ENCODE measurements at regions not wholly inside any gene's neighbourhood (a gene's known extent, or its start where the extent isn't known, plus 50 kb on each side); places are given as distances from the start of the nearest gene placed in this dataset.

DNA sequence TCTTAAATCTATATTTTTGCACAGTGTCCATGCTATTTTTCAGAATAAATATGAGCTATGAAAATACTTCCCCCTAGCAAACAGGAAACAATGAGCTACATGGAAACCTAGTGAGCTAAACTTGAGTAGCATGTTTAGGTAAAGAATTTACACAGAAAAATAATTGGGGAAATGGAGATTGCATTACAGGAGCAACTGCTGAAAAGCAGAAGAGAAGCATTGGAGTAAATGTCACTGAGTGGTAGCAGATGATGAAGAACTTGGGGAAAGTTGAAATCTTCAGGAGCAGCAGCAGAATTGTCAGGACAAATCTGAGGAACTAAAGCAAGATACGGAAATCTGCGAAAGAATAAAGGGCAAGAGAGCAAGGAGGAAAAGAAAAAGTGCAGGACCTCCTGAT, 610.3 kb downstream of the TLE1 start (continued):
- TF ChIP-seq, protein P1, sequence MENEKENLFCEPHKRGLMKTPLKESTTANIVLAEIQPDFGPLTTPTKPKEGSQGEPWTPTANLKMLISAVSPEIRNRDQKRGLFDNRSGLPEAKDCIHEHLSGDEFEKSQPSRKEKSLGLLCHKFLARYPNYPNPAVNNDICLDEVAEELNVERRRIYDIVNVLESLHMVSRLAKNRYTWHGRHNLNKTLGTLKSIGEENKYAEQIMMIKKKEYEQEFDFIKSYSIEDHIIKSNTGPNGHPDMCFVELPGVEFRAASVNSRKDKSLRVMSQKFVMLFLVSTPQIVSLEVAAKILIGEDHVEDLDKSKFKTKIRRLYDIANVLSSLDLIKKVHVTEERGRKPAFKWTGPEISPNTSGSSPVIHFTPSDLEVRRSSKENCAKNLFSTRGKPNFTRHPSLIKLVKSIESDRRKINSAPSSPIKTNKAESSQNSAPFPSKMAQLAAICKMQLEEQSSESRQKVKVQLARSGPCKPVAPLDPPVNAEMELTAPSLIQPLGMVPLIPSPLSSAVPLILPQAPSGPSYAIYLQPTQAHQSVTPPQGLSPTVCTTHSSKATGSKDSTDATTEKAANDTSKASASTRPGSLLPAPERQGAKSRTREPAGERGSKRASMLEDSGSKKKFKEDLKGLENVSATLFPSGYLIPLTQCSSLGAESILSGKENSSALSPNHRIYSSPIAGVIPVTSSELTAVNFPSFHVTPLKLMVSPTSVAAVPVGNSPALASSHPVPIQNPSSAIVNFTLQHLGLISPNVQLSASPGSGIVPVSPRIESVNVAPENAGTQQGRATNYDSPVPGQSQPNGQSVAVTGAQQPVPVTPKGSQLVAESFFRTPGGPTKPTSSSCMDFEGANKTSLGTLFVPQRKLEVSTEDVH (IDR thresholded peaks at IDR 0.05; ENCODE audit: low read depth, partially characterized antibody) = no peak
- no peak for TF ChIP-seq RUNX3 (IDR thresholded peaks at IDR 0.05; ENCODE audit: low read length)

DNA sequence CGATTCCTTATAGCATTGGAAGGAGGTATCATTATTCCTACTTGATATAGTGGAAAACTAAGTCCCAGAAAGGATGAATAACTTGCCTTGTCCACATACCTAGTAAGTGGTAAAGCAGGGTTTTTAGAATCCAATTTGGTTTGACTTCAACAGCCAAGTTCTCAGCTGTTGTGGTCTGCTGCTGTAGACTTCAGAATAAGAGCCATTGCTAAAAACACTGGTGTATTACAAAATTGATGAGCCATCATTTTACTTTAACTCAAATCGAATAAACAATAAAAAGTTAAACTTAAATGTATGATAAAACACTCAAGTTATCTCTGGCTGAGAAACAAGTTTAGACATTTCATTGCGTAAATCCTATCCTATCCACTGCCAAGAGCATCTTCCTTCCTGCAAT, 610.8 kb downstream of the TLE1 start:
- intact Hi-C loops (cut with micrococcal nuclease; ENCODE audit: unreplicated experiment) (no loop called here), in situ Hi-C loops (cut with MboI) (no loop called here)
- ChIA-PET RAD21 (ENCODE audit: unreplicated experiment) (no interaction called here), POLR2A (no interaction called here), CTCF (no interaction called here), SMC1A (ENCODE audit: uncharacterized antibody, unreplicated experiment) (no interaction called here)
- Histone ChIP-seq H3K9me3 (replicated peaks; ENCODE audit: control insufficient read depth, insufficient read depth, low read length) (no peaks in the 10 kb centered on the region), H3K4me2 (ENCODE audit: control insufficient read depth, insufficient read depth) (no peak overlapping the region), H3K79me2 (ENCODE audit: control insufficient read depth, insufficient read depth, low read length) (no peaks in the 10 kb centered on the region), H3K27ac (ENCODE audit: control insufficient read depth, insufficient read depth) (no peak overlapping the region), H3K4me1 (ENCODE audit: control insufficient read depth, insufficient read depth, low read length) (no peaks in the 10 kb centered on the region), H4K20me1 (ENCODE audit: control insufficient read depth, insufficient read depth) (no peaks in the 10 kb centered on the region), H3K9ac (ENCODE audit: control insufficient read depth, insufficient read depth, low read length) (no peak overlapping the region), H2AFZ (ENCODE audit: control insufficient read depth, low read depth, low read length) (no peak overlapping the region), H3K36me3 (ENCODE audit: control insufficient read depth in 2 of 2, insufficient read depth in 2 of 2, low read length in 1 of 2) (no peaks in the 10 kb centered on the region), H3K27me3 (replicated peaks in 1 of 2; ENCODE audit: control insufficient read depth in 2 of 2, insufficient read depth in 2 of 2, low read length in 1 of 2) (no peaks in the 10 kb centered on the region), H3K4me3 (no peak overlapping the region)
- no peak for DNase-seq (ENCODE audit: low read depth, low spot score)
- no peak for ATAC-seq
- BruUV-seq (replicated peaks) = no TSS peak
- WGBS (ENCODE audit: insufficient coverage, insufficient replicate concordance, low lambda C conversion rate, missing lambda C conversion rate) = 30% methylated on average over 3 of the region's 3 CpGs
- no peak for FAIRE-seq
- no peak for TF ChIP-seq RFX5 (IDR thresholded peaks at IDR 0.05; ENCODE audit: low read depth, low read length)
- TF ChIP-seq SUPT20H (IDR thresholded peaks at IDR 0.05; ENCODE audit: borderline replicate concordance, control insufficient read depth, low read depth, low read length) = no peak
- TF ChIP-seq, protein P2, sequence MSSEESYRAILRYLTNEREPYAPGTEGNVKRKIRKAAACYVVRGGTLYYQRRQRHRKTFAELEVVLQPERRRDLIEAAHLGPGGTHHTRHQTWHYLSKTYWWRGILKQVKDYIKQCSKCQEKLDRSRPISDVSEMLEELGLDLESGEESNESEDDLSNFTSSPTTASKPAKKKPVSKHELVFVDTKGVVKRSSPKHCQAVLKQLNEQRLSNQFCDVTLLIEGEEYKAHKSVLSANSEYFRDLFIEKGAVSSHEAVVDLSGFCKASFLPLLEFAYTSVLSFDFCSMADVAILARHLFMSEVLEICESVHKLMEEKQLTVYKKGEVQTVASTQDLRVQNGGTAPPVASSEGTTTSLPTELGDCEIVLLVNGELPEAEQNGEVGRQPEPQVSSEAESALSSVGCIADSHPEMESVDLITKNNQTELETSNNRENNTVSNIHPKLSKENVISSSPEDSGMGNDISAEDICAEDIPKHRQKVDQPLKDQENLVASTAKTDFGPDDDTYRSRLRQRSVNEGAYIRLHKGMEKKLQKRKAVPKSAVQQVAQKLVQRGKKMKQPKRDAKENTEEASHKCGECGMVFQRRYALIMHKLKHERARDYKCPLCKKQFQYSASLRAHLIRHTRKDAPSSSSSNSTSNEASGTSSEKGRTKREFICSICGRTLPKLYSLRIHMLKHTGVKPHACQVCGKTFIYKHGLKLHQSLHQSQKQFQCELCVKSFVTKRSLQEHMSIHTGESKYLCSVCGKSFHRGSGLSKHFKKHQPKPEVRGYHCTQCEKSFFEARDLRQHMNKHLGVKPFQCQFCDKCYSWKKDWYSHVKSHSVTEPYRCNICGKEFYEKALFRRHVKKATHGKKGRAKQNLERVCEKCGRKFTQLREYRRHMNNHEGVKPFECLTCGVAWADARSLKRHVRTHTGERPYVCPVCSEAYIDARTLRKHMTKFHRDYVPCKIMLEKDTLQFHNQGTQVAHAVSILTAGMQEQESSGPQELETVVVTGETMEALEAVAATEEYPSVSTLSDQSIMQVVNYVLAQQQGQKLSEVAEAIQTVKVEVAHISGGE (CRISPR knock-in tag; IDR thresholded peaks at IDR 0.05) = no peak
- no peak for TF ChIP-seq GATAD2B (conservative IDR thresholded peaks at IDR 0.05; ENCODE audit: low read depth)
- no peak for TF ChIP-seq MYC (IDR thresholded peaks at IDR 0.05; ENCODE audit: insufficient read depth, insufficient read length, insufficient replicate concordance, low read length, severe bottlenecking)
- TF ChIP-seq ZNF24 (IDR thresholded peaks at IDR 0.05) = no peak
- TF ChIP-seq ZSCAN29 (IDR thresholded peaks at IDR 0.05) = no peak
- TF ChIP-seq, protein P3, sequence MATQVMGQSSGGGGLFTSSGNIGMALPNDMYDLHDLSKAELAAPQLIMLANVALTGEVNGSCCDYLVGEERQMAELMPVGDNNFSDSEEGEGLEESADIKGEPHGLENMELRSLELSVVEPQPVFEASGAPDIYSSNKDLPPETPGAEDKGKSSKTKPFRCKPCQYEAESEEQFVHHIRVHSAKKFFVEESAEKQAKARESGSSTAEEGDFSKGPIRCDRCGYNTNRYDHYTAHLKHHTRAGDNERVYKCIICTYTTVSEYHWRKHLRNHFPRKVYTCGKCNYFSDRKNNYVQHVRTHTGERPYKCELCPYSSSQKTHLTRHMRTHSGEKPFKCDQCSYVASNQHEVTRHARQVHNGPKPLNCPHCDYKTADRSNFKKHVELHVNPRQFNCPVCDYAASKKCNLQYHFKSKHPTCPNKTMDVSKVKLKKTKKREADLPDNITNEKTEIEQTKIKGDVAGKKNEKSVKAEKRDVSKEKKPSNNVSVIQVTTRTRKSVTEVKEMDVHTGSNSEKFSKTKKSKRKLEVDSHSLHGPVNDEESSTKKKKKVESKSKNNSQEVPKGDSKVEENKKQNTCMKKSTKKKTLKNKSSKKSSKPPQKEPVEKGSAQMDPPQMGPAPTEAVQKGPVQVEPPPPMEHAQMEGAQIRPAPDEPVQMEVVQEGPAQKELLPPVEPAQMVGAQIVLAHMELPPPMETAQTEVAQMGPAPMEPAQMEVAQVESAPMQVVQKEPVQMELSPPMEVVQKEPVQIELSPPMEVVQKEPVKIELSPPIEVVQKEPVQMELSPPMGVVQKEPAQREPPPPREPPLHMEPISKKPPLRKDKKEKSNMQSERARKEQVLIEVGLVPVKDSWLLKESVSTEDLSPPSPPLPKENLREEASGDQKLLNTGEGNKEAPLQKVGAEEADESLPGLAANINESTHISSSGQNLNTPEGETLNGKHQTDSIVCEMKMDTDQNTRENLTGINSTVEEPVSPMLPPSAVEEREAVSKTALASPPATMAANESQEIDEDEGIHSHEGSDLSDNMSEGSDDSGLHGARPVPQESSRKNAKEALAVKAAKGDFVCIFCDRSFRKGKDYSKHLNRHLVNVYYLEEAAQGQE (IDR thresholded peaks at IDR 0.05; ENCODE audit: low read depth, low read length) = no peak
- TF ChIP-seq, protein P4, sequence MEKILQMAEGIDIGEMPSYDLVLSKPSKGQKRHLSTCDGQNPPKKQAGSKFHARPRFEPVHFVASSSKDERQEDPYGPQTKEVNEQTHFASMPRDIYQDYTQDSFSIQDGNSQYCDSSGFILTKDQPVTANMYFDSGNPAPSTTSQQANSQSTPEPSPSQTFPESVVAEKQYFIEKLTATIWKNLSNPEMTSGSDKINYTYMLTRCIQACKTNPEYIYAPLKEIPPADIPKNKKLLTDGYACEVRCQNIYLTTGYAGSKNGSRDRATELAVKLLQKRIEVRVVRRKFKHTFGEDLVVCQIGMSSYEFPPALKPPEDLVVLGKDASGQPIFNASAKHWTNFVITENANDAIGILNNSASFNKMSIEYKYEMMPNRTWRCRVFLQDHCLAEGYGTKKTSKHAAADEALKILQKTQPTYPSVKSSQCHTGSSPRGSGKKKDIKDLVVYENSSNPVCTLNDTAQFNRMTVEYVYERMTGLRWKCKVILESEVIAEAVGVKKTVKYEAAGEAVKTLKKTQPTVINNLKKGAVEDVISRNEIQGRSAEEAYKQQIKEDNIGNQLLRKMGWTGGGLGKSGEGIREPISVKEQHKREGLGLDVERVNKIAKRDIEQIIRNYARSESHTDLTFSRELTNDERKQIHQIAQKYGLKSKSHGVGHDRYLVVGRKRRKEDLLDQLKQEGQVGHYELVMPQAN (conservative IDR thresholded peaks at IDR 0.05) = no peak

Measured in GM12878 (cell line).